NCI-H1930 (cell line): ENCODE measurements at regions not wholly inside any gene's neighbourhood (a gene's known extent, or its start where the extent isn't known, plus 50 kb on each side); places are given as distances from the start of the nearest gene placed in this dataset.

Experiments used
- DNase-seq, 2 experiments: peaks; one replicate each; lab custom pipeline; 2025; lab: John Stamatoyannopoulos, UW

DNA sequence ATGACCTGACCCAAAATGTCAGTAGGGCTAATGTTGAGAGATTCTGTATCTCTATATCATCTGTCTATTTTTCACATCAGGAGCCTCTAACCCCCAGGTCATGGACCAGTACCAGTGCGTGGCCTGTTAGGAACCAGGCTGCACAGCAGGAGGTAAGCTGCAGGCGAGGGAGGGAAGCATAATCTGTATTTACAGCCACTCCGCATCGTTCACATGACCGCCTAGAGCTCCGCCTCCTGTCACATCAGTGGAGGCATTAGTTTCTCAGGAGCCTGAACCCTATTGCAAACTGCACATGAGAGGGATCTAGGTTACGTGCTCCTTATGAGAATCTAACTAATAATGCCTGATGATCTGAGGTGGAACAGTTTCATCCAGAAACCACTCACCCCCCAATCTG lies 180.6 kb downstream of the RDH14 start:
- DNase-seq: no peak

DNA sequence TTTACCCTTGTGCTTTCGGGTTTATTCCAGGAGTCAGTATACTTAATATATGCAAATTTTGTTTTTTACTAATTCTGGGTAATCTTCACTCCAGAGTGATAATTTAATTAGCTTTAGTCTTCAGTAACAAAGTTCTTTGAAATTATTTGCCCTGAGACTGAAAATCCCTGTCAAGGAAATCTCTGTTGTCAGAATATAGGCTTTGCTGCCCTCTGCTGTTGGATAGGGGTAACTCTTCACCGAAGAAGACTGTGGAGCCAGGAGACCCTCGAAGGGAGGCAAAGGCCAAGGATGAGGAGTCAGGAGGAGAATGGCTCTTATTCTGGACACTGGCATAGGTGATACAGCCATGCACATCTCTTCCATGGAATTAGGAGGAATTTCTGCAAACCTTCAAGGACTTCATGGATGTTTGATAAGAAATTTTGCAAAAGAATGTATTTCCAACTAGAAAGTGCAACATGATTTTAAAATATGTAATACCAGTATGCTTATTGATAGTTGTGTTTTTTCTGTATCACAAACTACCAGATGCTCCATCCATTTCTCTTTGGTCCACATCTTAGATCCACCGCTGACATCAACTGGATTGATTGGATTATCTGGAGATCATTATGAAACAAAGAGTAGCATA lies 182.3 kb downstream of the RDH14 start:
- DNase-seq: peak; percentile 17 to 23

- DNase-seq: no peak
These were observed 183.5 kb downstream of the RDH14 start for GRCh38 chr2:18376936-18377335.

GRCh38 chr2:18373664-18374063 lies 186.8 kb downstream of the RDH14 start:
- DNase-seq: no peak

DNA sequence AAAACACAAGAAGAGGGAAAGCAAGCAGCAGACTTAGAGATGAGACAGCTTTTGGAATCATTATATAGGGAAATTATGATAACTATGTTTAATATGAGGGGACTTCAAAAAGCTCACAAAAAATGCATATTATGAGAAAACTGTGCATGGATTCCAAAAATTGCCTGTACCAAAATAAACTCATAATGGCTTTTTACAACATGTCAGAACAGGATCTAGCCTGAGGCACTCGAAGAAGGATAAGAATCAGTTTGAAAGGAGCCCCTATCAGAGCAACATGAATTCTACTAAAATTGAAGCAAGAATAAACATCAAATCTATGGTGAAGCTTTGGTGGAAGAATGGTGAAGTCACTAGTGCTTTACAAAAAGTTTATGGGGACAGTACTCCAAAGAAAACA lies 187.4 kb downstream of the RDH14 start:
- no peak for DNase-seq

- DNase-seq: no peak
These were observed 187.8 kb downstream of the RDH14 start for GRCh38 chr2:18372641-18373040.

DNA sequence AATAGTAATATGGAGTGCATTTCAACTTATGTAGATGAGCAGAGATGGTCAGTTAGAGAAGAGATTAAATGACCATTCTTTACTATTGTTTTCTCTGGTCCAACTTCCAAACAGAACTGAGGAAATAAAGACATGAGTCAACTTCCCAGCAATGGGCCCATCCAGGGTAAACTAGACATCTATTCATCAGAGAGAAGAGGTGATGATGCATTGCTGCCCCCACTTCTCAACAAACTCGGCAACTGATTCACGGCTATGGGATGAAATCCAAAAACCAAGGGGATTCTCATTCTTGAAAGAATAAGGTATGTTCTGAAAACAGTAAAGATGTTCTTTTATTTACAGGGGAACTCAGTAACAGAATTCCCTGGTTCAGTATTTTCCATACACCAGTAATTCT lies 190.7 kb downstream of the RDH14 start:
- DNase-seq: no peak

DNA sequence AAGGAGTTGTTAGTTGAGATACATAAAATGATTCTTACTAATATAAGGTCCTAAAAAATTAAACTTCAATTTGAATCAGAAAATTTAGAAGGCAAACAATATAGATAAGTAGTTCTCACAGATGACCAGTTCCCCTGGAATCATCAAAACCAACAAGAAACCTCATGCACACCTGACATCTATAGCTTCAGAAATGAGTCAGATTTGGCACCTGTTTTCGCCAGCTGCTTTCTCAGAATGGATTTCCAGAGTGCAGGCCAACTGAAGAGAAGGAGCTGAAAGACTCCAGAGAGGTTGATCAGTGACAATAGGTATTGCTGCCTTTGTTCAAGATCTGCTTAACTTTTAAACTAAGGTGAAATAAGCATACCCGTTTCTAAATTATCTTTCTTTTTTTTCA lies 192.4 kb downstream of the RDH14 start:
- no peak for DNase-seq

DNA sequence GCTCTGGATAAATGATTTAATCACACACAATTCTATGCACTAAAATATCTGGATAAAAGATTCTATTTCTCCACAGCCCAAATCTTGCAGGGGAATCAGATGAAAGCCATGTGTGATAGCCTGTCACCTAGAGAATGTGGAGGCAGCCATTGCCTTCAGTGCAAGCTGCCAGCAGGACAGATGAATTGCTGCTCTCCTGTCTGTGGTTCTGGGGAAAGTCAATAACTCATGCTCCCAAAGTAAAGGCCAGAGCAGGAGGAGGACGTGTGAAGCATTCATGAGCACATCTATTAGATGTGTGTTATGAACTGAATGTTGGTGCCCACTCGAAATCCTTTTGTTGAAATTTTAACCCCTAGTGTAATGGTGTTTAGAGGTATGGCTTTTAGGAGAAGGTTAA lies 195.1 kb downstream of the RDH14 start:
- no peak for DNase-seq

DNA sequence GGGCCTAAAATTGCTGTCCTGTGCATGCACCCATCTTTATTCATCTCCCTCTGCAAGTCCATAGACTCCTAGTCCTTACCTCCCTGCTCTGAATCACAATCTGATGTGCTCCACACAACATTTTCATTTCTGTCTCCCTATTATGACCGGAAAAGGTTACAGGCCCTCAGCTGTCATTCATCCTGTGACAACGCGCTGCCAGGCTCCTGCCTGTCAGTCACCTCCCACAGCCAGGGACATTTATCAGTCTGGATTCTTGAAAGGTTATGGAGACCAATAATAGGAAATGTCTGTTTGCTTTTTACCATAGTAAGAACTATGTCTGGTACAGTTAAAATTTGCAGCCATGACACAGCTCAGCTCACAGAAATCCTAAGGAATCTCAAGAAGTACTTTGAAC lies 197.1 kb downstream of the RDH14 start:
- no peak for DNase-seq

- DNase-seq: no peak
These were observed 197.8 kb downstream of the RDH14 start for GRCh38 chr2:18362696-18363095.

- no peak for DNase-seq
These were observed 202.9 kb downstream of the RDH14 start for GRCh38 chr2:18357537-18357936.

- no peak for DNase-seq
These were observed 203.8 kb downstream of the RDH14 start for GRCh38 chr2:18356676-18357075.

GRCh38 chr2:18349421-18349820 lies 211.0 kb downstream of the RDH14 start:
- DNase-seq: no peak

GRCh38 chr2:18346874-18347273 lies 213.6 kb downstream of the RDH14 start:
- no peak for DNase-seq

DNA sequence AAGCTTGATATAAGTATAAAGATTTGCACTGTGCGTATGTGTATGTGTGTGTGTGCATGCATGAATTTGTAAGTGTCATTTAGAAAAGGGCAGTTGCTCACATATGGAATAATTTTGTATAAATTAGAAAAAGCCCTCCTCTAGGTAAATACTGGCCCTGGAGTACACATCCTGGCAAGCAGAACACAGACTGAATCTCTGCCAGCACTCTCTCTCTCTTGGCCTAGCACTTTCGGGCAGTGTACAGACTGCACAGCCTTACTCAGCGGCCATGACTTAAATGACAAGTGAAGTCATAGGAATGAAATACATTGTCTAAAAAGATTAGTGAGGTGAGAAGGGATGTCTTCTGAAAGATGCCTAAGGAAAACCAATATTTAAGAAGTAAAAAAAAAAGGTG lies 214.1 kb downstream of the RDH14 start:
- DNase-seq: no peak

GRCh38 chr2:18345848-18346247 lies 214.6 kb downstream of the RDH14 start:
- DNase-seq: no peak

GRCh38 chr2:18342901-18343300 lies 217.6 kb downstream of the RDH14 start:
- DNase-seq: no peak

- no peak for DNase-seq
These were observed 221.1 kb downstream of the RDH14 start for GRCh38 chr2:18339326-18339725.

DNA sequence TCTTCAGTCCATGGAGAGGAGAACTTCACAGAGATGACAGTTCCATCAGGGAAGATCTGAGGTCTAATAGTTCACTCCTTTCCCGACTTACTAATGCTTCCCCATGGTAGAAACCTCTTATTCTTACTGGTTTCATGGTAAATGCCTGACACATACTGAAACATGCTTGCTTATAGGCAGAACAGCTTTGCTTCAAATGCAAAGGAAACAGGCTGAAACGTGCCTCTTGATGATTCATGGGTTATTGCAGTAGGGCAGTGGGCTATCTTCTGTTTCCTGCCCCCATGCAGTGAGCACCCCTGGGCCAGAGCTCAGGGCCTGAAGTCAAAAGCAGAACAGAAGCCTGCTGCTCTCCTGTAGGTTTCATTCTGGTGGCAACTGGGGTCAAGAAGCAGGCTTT lies 223.5 kb downstream of the RDH14 start:
- no peak for DNase-seq

DNA sequence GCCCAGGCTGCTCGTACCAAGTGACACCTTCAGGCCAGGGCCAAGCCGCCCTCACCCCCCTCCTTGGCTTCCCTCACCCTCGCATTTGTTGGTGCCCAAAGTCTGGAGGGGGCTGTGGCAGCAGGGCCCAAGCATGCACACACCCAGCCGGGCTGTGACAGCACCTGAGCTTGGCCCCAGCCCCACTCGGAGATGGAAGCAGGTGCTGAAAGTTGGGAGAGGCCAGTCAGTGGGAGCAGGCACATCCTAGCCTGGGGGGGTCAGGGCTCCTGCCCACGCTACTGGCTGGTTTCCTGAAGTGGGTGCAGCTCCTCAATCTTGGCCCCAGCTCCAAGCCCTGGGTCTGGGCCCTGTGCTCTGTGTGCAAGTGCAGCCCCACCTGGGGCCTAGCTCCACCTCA lies 228.0 kb downstream of the RDH14 start:
- DNase-seq: no peak

DNA sequence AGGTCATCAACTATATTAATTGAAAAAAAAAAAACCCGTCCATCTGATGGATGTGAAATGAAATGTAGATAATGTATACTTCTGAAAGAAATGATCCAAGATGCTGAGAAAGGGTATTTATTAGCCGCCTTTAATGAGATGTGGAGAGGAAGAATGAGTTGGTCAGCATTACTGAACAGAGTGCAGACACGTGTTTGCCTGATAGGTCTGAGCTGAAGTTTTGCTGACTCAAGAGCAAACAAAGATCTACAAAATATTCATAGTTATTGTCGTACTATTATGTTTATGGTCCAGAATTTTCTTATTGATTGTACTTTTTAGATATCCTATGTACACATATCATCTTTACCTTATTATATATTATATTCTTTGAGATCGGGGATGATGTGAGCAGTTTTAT lies 235.3 kb downstream of the RDH14 start:
- DNase-seq: no peak

- no peak for DNase-seq
These were observed 240.5 kb downstream of the RDH14 start for GRCh38 chr2:18319987-18320386.

GRCh38 chr2:18317017-18317416 lies 243.4 kb downstream of the RDH14 start:
- DNase-seq: no peak

DNA sequence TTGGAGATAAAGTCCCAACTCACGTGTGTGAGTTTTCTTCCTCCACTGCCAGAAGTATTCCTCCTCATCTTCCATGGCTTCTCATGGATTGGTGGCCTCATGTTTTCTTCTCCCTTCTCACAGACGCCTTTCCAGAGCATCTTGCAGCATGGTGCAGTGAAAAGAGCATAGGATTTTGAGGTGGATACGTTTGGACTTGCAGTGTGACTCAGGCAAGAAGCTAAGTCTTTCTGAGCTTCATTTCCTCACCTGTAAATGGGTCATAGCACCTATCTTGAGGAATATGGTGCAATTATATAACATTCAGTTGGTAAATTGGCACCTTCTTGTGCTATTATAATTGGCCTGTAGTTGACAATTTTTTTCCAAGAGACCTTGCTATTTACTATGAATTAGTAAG lies 247.6 kb downstream of the RDH14 start:
- no peak for DNase-seq
